ENCODE measurements at regions not wholly inside any gene's neighbourhood (a gene's known extent, or its start where the extent isn't known, plus 50 kb on each side); places are given as distances from the start of the nearest gene placed in this dataset.

DNA sequence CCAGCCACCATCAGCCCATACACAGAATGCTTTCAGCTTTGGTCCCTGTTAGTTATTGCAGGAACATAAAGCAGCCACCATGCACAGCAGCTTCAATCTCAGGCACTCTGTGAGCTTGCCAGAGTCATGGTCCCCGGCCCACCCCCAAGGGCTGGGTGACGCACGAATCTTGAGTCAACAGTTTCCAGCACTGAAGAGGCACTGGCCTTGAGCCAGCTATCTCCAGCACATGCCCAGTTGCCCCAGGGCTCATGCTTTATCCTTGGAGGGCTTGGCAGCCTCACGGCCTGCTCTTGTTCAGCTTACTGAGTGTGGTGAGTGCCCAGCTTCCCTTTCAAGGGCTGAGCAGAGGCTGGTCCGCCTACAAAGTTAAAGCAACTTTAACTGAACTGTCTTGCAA lies 200.7 kb upstream of the RAB4A start:
- WGBS = 22% methylated on average over 5 of the region's 5 CpGs

DNA sequence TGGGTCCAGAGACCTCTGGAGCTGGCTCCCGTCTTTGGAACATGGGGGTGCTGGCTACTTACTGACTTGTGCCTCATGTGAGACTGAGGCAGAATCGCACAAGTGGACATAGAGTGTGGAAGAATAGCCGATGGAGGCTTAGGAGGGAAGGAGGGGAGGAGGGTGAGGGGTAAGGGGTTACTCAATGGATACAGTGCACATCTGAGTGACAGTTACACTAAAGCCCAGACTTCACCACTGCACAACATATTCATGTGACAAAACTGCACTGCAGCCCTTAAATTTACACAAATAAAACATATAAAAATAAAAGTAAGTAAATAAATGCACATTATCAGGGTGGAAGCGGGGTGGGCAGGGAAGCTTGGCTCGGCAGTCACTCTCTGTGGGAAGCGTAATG lies 197.7 kb upstream of the RAB4A start:
- Histone ChIP-seq H3K4me1 (replicated peaks) (no peaks in the 10 kb centered on the region), H3K9me3 (no peaks in the 10 kb centered on the region), H3K4me3 (no peak overlapping the region), H3K27ac (no peak overlapping the region), H3K27me3 (replicated peaks; ENCODE audit: insufficient read depth) (no peaks in the 10 kb centered on the region), H3K36me3 (no peaks in the 10 kb centered on the region)
- DNase-seq (ENCODE audit: low spot score) = no peak
- TF ChIP-seq POLR2A (IDR thresholded peaks at IDR 0.05) = no peak
- TF ChIP-seq POLR2AphosphoS5 (IDR thresholded peaks at IDR 0.05) = no peak
- TF ChIP-seq, protein P1, sequence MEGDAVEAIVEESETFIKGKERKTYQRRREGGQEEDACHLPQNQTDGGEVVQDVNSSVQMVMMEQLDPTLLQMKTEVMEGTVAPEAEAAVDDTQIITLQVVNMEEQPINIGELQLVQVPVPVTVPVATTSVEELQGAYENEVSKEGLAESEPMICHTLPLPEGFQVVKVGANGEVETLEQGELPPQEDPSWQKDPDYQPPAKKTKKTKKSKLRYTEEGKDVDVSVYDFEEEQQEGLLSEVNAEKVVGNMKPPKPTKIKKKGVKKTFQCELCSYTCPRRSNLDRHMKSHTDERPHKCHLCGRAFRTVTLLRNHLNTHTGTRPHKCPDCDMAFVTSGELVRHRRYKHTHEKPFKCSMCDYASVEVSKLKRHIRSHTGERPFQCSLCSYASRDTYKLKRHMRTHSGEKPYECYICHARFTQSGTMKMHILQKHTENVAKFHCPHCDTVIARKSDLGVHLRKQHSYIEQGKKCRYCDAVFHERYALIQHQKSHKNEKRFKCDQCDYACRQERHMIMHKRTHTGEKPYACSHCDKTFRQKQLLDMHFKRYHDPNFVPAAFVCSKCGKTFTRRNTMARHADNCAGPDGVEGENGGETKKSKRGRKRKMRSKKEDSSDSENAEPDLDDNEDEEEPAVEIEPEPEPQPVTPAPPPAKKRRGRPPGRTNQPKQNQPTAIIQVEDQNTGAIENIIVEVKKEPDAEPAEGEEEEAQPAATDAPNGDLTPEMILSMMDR (IDR thresholded peaks at IDR 0.05) = no peak
- intact Hi-C loops (cut with DNase I) = no loop called here
- 97% methylated on average over 6 of the region's 6 CpGs for WGBS

More for the DNA sequence above, 200.7 kb upstream of the RAB4A start:
- H3K27me3 ChIP-seq (replicated peaks; ENCODE audit: insufficient read depth) = no peaks in the 10 kb centered on the region
- H3K36me3 ChIP-seq = no peaks in the 10 kb centered on the region
- no peak overlapping the region for H3K4me3 ChIP-seq
- peak; percentile 73 for DNase-seq (ENCODE audit: low spot score)
- intact Hi-C loops (cut with DNase I) = no loop called here
- peak overlapping the region; percentile 5 to 26 for H3K27ac ChIP-seq
- no peaks in the 10 kb centered on the region for H3K4me1 ChIP-seq (replicated peaks)
- peak; percentile 72 for TF ChIP-seq POLR2AphosphoS5 (IDR thresholded peaks at IDR 0.05)
- TF ChIP-seq, protein P1 (IDR thresholded peaks at IDR 0.05) = no peak
- no peaks in the 10 kb centered on the region for H3K9me3 ChIP-seq

DNA sequence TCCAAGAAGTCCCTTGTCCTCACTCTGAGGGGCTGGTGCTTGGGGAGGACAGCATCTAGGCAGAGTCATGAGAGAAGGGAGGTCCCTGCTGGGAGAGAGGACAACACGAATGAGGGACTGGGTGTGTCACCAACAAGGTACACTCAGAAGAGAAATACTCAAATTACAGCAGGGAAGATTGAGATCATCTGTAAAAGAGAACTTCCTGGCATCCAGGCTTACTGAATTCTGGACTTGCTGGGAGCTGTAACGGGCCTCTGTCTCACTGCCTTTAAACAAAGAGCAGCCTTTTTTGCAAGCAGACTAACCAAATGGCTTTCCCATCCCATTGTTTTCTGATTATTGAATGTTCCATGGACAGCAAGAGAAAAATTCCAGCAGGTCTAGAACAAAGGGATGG lies 195.7 kb upstream of the RAB4A start:
- Histone ChIP-seq H3K4me1 (replicated peaks) (no peaks in the 10 kb centered on the region), H3K27ac (no peak overlapping the region), H3K36me3 (no peaks in the 10 kb centered on the region), H3K4me3 (no peak overlapping the region), H3K9me3 (no peaks in the 10 kb centered on the region), H3K27me3 (replicated peaks; ENCODE audit: insufficient read depth) (no peaks in the 10 kb centered on the region)
- no peak for DNase-seq (ENCODE audit: low spot score)
- WGBS = 38% methylated on average over 2 of the region's 2 CpGs
- intact Hi-C loops (cut with DNase I) = no loop called here
- TF ChIP-seq POLR2A (IDR thresholded peaks at IDR 0.05) (no peak), POLR2AphosphoS5 (IDR thresholded peaks at IDR 0.05) (no peak)
- TF ChIP-seq, protein P1 (IDR thresholded peaks at IDR 0.05) = no peak

DNA sequence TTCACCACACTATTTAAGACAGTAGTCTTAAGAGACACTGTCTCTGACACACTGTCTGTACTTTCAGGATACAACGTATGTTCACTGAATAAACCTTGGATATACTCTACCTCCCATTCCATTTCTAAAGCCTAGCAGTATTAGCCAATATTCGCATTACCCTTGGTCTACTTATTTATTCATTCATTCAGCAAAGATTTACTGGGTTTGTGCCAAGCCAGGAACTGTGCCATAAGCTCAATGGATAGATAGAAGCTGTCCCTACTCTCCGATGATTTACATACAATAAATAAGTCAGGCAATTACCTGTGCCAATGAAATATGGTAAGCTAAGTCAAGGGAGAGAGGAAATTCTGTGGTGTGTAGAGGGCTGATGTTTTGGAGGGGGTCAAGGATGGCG lies 195.2 kb upstream of the RAB4A start:
- H3K4me1 ChIP-seq (replicated peaks) = no peaks in the 10 kb centered on the region
- no peak for DNase-seq (ENCODE audit: low spot score)
- no peaks in the 10 kb centered on the region for H3K27me3 ChIP-seq (replicated peaks; ENCODE audit: insufficient read depth)
- no peak overlapping the region for H3K4me3 ChIP-seq
- no peak overlapping the region for H3K27ac ChIP-seq
- H3K36me3 ChIP-seq = no peaks in the 10 kb centered on the region
- intact Hi-C loops (cut with DNase I) = no loop called here
- 64% methylated on average over 4 of the region's 4 CpGs for WGBS
- no peaks in the 10 kb centered on the region for H3K9me3 ChIP-seq
- no peak for TF ChIP-seq POLR2AphosphoS5 (IDR thresholded peaks at IDR 0.05)

DNA sequence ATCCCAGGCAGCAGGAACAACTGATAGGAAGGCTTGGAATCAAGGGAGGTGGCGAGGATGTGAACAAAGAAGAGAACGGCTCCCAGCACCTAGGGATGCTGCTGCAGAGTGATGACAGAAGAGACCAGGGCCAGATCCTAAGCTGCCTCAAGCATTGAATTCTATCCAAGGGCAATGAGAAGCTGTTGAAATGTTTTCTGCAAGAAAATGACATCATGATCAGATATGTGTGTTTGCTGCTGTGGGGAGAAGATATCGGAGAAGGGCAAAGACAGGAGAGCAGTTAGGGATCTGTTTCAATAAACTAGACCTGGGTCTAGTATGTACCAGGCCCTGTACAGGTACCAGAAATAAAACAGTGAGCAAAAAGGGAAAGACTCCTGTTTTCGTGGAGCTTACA lies 194.7 kb upstream of the RAB4A start:
- TF ChIP-seq POLR2A (IDR thresholded peaks at IDR 0.05) (no peak), POLR2AphosphoS5 (IDR thresholded peaks at IDR 0.05) (no peak)
- TF ChIP-seq, protein P1 (IDR thresholded peaks at IDR 0.05) = no peak
- no peak for DNase-seq (ENCODE audit: low spot score)
- Histone ChIP-seq H3K4me3 (no peak overlapping the region), H3K27ac (no peak overlapping the region), H3K4me1 (replicated peaks) (no peaks in the 10 kb centered on the region), H3K27me3 (replicated peaks; ENCODE audit: insufficient read depth) (no peaks in the 10 kb centered on the region), H3K9me3 (no peaks in the 10 kb centered on the region), H3K36me3 (no peaks in the 10 kb centered on the region)
- 63% methylated on average over 4 of the region's 4 CpGs for WGBS
- intact Hi-C loops (cut with DNase I) = no loop called here

Data from prostate gland (tissue), 2 donors.